T follicular helper cell (primary cell): ENCODE measurements at regions not wholly inside any gene's neighbourhood (a gene's known extent, or its start where the extent isn't known, plus 50 kb on each side); places are given as distances from the start of the nearest gene placed in this dataset.
"Not testable (repeated sequence)": the region's sequence is repeated elsewhere in the genome, so short reads cannot be mapped to it uniquely, and the experiment has no call there.

Experiments used
- DNase-seq: peaks from one replicate; pipeline ENCODE4 v3.0.0-alpha.2; 2020; ENCODE audit warnings: low read depth

GRCh38 chr4:57418133-57418532, 307.9 kb upstream of the IGFBP7 start:
- DNase-seq = no peak

- no peak for DNase-seq
Measured at GRCh38 chr4:57412259-57413054, 302.3 kb upstream of the IGFBP7 start.

GRCh38 chr4:57410331-57411052, 300.3 kb upstream of the IGFBP7 start:
- DNase-seq = no peak

GRCh38 chr4:57405359-57405758, 295.2 kb upstream of the IGFBP7 start:
- no peak for DNase-seq

- DNase-seq = no peak
Measured at GRCh38 chr4:57404483-57404882, 294.3 kb upstream of the IGFBP7 start.

DNA sequence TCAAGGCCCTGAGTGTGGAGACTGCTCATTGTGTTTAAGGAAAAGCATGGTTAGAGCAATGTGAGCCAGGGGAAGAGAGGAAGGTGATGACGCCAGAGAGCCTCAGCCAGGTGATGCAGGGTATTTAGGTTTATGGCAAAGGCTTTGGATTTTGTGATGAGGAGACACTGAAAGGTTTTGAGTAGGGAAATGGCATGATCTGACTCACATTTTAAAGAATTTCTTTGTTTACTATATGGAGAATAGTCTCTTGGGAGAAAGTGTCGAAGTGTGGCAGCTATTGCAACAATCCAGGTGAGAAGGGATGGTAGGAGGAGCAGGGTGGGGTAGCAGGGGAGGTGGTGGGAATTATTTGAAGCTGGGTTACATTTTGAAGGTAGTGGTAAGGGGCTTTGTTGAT, 293.4 kb upstream of the IGFBP7 start:
- DNase-seq = no peak

DNA sequence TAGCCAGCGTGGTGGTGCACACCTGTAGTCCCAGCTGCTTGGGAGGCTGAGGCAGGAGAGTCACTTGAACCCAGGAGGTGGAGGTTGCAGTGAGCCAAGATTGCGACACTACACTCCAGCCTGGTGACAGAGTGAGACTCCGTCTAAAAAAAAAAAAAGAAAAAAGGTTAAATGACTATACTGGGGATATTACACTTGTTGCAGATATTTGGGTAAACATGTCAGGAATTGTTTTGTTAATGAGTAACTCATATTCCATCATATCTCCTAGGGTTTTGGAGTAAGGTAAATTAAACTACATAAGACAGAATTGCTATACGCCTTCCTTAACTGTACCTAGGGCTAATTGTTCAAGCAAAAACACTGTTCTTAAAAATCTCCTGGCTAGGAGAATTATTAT, 291.4 kb upstream of the IGFBP7 start:
- no peak for DNase-seq

DNA sequence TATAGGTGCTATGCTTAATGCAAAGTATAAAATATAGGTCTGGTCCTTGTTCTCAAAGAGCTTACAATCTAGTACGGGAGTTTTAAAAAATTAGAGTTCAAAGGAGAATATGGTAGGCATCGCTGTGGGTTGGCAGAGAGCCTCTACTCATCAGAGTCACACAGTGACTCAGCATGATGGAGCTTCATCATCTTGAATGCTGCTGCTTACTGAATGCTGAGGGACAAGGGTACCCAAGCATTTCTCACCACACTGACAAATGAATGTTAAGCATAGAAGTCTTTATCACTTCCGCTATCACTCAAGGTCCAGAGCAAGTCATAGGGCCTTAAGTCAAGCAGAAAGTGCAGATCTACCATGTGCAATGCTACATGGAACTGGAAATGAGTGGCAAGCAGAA, 268.6 kb upstream of the IGFBP7 start:
- DNase-seq = no peak

GRCh38 chr4:57374866-57375595, 264.8 kb upstream of the IGFBP7 start:
- DNase-seq = no peak

- no peak for DNase-seq
Measured at GRCh38 chr4:57373991-57374390, 263.8 kb upstream of the IGFBP7 start.

DNA sequence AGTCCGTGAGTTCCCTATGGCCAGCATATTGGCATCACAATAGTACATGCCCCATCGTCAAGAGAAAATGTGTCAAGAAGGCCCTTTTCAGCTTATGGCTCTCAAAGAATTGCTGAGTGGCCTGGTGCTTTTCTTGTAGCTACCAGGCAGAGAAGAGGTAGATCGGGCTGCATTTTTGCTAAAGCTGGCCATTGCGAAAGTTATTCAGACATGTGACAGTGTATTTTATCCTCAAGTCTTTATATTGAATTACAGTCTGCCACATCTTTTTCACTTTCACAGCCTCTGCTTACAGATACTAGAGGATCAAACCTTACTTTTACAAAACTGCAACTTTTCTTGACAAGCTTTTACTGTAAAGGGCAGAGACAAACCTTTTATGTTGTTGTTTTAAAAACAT, 261.5 kb upstream of the IGFBP7 start:
- DNase-seq = no peak

DNA sequence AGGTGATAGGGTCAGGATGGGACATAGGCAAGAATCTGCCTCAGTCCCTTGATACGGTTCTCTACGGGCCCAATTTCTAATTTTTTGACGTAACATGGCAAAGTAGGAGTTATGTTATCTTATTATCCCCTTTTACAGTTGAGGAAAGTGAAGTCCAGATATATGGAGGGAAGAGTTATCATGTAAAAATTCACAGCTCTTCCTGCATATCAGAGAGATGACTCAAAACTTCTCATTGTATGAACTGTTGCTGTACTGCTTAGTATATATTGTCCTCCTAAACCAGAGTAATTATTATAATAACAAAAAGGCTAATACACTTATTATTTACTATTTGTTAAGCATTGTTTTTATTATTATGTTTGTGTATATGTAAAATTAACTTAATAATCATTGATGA, 260.5 kb upstream of the IGFBP7 start:
- no peak for DNase-seq

DNA sequence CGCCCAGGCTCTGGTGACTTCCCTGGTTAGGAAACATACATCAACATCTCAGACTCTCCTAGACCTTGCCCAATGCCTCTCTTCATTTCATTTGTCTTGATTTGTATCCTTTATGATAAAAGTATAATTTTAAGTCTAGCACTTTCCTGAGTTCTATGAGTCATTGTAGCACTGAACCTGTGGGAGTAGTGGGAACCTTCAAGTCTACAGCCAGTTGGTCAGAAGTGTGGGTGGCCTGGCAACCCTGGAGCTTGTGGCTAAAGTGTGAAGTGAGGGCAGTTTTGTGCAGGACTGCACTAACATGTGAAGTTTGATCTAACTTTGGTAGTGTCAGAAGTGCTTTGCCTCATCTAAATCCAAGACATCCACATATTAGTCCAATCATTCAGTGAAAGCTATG, 259.3 kb upstream of the IGFBP7 start:
- DNase-seq = no peak

- DNase-seq = no peak
Measured at GRCh38 chr4:57364255-57364654, 254.1 kb upstream of the IGFBP7 start.

- DNase-seq = no peak
Measured at GRCh38 chr4:57363346-57363745, 253.2 kb upstream of the IGFBP7 start.

GRCh38 chr4:57360681-57361080, 250.5 kb upstream of the IGFBP7 start:
- DNase-seq = no peak

GRCh38 chr4:57355101-57355665, 245.0 kb upstream of the IGFBP7 start:
- DNase-seq = no peak

GRCh38 chr4:57351731-57352130, 241.5 kb upstream of the IGFBP7 start:
- no peak for DNase-seq

- no peak for DNase-seq
Measured at GRCh38 chr4:57344296-57344695, 234.1 kb upstream of the IGFBP7 start.

DNA sequence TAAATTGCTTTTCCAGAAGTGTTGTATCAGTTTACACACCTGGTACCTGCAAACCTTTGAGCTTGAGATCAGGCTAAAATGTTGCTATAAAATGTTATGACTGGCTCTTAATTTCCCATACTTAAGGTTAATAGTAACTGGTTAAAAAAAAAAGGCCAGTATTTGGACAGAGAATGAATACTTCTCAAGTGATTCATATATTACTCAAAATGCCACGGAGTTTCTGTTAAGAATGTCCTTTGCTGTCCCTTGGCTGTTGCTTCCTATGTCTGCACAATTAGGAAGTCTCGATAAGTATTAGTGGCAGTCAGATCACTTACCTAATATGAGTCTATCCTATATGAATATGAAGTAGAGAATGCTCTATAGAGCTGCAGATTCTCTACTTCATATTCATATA, 232.2 kb upstream of the IGFBP7 start:
- no peak for DNase-seq

- not testable (repeated sequence) for DNase-seq
Measured at GRCh38 chr4:57338861-57339260, 228.7 kb upstream of the IGFBP7 start.

DNA sequence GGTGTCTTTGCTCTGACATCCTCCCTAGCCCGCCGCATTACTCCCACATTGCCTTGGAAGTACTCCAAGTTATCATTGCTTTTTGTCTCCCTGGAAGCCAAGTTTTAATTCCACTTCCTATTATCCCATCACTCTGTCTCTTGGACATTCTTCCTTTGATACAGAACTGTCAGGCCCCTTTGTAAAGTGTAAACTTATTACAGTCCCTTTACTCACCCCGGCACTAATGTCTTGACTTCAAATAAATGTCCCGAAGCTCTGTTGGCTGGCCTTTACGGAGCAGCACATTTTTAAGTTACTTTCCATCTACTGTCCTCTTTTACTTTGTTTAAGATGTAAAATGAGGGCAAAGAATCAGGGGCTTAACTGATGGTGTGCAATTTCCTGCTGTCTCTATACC, 223.5 kb upstream of the IGFBP7 start:
- no peak for DNase-seq

GRCh38 chr4:57331959-57332358, 221.8 kb upstream of the IGFBP7 start:
- no peak for DNase-seq
